DND-41 (cell line): ENCODE measurements at regions not wholly inside any gene's neighbourhood (a gene's known extent, or its start where the extent isn't known, plus 50 kb on each side); places are given as distances from the start of the nearest gene placed in this dataset.

Source experiments
- ATAC-seq: fragments of 200-7000 bp; cut with Tn5 transposase; 3 replicates; pipeline ENCODE4 v1.9.1; 2021; ENCODE audit warnings: low read depth; ENCODE audit not compliant: insufficient read depth
- DNase-seq: peaks from one replicate; pipeline ENCODE4 v3.0.0-alpha.2; 2020
- H2AFZ ChIP-seq: 2 replicates; pipeline ENCODE4 v1.6.0; 2012; ENCODE audit warnings: low read depth, low read length
- H3K27ac ChIP-seq: 2 replicates; pipeline ENCODE4 v1.5.1; 2012; ENCODE audit warnings: low read length, inconsistent platforms
- H3K27me3 ChIP-seq: fragments of 200-600 bp; sonication (generic); 2 replicates; pipeline ENCODE4 v1.6.0; 2012; ENCODE audit warnings: low read length, mild to moderate bottlenecking, inconsistent platforms; ENCODE audit not compliant: insufficient read depth, poor library complexity
- H3K36me3 ChIP-seq: 2 replicates; pipeline ENCODE4 v1.5.1; 2012; ENCODE audit warnings: low read length, inconsistent platforms; ENCODE audit not compliant: insufficient read depth
- H3K4me1 ChIP-seq: 2 replicates; pipeline ENCODE4 v1.5.1; 2012; ENCODE audit warnings: mild to moderate bottlenecking, low read length; ENCODE audit not compliant: insufficient read depth
- H3K4me2 ChIP-seq: 2 replicates; pipeline ENCODE4 v1.6.0; 2012; ENCODE audit warnings: mild to moderate bottlenecking, moderate library complexity, low read length, inconsistent platforms; ENCODE audit not compliant: insufficient read depth
- H3K4me3 ChIP-seq, 2 experiments: fragments of 200-600 bp in 1 of 2; shearing (Covaris generic) in 1 of 2; 2 replicates each; pipeline ENCODE4 v1.5.1; 2012 to 2016; ENCODE audit warnings: inconsistent platforms in 2 of 2, low read length in 2 of 2, mild to moderate bottlenecking in 2 of 2, low read depth in 1 of 2, moderate library complexity in 1 of 2
- H3K79me2 ChIP-seq: 2 replicates; pipeline ENCODE4 v1.6.0; 2012; ENCODE audit warnings: low read length, inconsistent platforms; ENCODE audit not compliant: insufficient read depth
- H3K9ac ChIP-seq: 2 replicates; pipeline ENCODE4 v1.6.0; 2012; ENCODE audit warnings: low read depth, mild to moderate bottlenecking, inconsistent platforms, low read length, moderate library complexity
- H3K9me3 ChIP-seq: 2 replicates; pipeline ENCODE4 v1.5.1; 2012; ENCODE audit warnings: low read length, moderate library complexity, mild to moderate bottlenecking, inconsistent platforms; ENCODE audit not compliant: insufficient read depth, severe bottlenecking
- H4K20me1 ChIP-seq: 2 replicates; pipeline ENCODE4 v1.6.0; 2012; ENCODE audit warnings: low read length; ENCODE audit not compliant: insufficient read depth
- EZH2 ChIP-seq: IDR thresholded peaks from 3 replicates; pipeline ENCODE4 v1.6.1; 2012; ENCODE audit warnings: borderline replicate concordance, low read depth, mild to moderate bottlenecking, moderate library complexity, low read length, inconsistent platforms; ENCODE audit not compliant: severe bottlenecking
- TF ChIP-seq, protein P1 (sequence below): IDR thresholded peaks from 2 replicates; pipeline ENCODE4 v1.5.1; 2012; ENCODE audit warnings: borderline replicate concordance, low read length, moderate library complexity, mild to moderate bottlenecking; ENCODE audit not compliant: poor library complexity, severe bottlenecking; ENCODE audit errors: extremely low read depth

DNA sequence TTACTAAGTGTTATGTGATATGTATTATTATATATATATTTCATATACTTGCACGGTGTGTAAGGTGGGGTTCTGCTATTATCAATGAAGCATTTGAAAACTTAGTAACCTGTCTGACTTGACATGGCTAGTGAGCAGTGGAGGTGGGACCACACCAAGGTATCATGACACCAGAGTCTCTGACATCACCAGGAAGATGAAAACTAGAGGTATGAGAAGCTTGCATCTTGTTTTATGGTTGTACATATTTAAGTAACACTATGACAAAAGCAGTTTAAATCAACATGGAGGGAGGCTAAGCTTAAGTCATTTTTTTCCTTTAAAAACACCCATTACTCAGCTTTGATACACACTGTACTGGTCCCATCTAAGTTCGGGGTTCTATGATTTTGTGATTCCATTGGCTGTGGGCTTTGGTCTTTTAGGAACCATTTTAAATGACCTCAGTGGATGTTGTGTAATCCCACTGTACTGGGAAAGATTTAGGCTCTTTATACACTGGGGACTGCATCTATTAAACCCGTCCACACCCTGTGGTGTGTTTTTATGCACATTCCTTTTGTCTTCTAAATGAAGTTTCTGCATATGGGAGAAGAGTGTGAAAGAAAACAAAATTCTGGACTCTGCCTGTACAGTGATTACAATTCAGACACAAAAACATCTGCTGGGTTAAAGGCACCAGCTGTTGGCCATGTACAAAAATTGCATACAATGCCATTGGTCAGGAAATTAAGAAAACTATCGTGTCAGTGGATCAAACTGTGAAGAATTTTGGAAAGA, 570.6 kb downstream of the SPRY1 start:
- Histone ChIP-seq H3K27ac (no peak overlapping the region), H3K36me3 (no peaks in the 10 kb centered on the region), H3K4me3 (no peak overlapping the region), H3K4me2 (no peak overlapping the region), H3K9me3 (no peaks in the 10 kb centered on the region), H3K79me2 (no peaks in the 10 kb centered on the region), H3K9ac (no peak overlapping the region), H2AFZ (no peak overlapping the region), H3K4me1 (no peaks in the 10 kb centered on the region), H3K27me3 (no peaks in the 10 kb centered on the region), H4K20me1 (no peaks in the 10 kb centered on the region)
- DNase-seq = no peak
- no peak for TF ChIP-seq EZH2
- ATAC-seq = no peak

DNA sequence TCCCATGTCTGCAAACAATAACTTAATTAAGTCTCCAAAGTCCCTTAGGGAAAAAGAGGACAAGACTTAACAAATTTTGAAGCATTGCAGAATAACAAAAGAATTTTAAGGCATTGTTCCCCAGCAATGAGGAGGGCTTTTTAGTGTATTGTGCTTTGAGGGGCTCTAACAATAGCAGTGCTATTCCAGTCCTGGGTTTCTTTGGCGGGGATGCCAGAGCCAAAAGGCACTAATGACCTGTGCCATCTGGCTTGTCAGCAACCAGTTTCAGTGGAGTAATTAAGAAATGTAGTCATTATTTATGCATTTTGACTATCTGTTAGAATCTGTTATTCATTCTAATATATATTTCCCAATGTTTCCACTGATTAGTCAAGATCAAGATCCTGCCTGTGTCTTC, 575.4 kb downstream of the SPRY1 start:
- no peaks in the 10 kb centered on the region for H4K20me1 ChIP-seq
- H3K27me3 ChIP-seq = no peaks in the 10 kb centered on the region
- no peaks in the 10 kb centered on the region for H3K9me3 ChIP-seq
- ATAC-seq (no peak), DNase-seq (no peak)
- H2AFZ ChIP-seq = no peak overlapping the region
- no peak overlapping the region for H3K9ac ChIP-seq
- H3K36me3 ChIP-seq = no peaks in the 10 kb centered on the region
- H3K4me1 ChIP-seq = no peaks in the 10 kb centered on the region
- no peaks in the 10 kb centered on the region for H3K79me2 ChIP-seq
- H3K27ac ChIP-seq = no peak overlapping the region
- TF ChIP-seq, protein P1, sequence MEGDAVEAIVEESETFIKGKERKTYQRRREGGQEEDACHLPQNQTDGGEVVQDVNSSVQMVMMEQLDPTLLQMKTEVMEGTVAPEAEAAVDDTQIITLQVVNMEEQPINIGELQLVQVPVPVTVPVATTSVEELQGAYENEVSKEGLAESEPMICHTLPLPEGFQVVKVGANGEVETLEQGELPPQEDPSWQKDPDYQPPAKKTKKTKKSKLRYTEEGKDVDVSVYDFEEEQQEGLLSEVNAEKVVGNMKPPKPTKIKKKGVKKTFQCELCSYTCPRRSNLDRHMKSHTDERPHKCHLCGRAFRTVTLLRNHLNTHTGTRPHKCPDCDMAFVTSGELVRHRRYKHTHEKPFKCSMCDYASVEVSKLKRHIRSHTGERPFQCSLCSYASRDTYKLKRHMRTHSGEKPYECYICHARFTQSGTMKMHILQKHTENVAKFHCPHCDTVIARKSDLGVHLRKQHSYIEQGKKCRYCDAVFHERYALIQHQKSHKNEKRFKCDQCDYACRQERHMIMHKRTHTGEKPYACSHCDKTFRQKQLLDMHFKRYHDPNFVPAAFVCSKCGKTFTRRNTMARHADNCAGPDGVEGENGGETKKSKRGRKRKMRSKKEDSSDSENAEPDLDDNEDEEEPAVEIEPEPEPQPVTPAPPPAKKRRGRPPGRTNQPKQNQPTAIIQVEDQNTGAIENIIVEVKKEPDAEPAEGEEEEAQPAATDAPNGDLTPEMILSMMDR = no peak
- no peak for TF ChIP-seq EZH2
- H3K4me3 ChIP-seq = no peak overlapping the region
- H3K4me2 ChIP-seq = no peak overlapping the region

DNA sequence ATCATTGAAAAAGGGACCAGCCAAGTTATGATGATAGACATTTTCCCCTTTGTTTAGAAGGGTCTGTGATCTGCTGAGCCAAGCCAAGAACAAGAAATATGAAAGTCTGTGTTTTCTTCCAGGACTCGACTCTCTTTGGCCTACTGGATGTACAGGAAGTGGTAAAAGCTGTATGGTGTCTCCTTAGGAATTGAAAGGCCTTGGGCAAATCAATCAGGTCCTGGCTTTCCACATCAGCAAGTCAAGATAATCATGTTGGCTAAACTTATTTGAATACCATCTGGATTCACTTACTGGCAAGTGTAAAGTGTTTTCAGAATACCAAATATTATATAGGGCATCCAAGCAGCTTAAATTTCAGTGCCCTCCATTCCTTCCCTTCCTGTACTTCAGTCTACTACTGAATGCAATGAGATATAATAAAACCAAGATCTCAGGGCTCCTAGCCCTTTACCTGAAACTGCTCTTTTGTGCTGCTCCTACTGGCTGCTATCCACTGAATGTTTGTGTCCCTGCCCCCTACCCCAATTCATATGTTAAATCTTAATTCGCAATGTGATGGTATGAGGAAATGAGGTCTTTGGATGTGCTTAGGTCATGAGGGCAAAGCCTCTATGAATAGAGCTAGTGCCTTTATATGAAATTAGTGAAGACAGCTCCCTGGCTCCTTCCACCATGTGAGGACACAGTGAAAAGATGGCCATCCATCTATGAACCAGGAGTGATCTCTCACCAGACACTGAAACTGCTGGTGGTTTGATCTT, 578.0 kb downstream of the SPRY1 start:
- Histone ChIP-seq H3K9ac (no peak overlapping the region), H3K9me3 (peaks cover 4% of the 10 kb centered on the region), H3K36me3 (no peaks in the 10 kb centered on the region), H3K4me1 (no peaks in the 10 kb centered on the region), H3K4me3 (no peak overlapping the region), H3K27me3 (no peaks in the 10 kb centered on the region), H4K20me1 (no peaks in the 10 kb centered on the region), H3K27ac (no peak overlapping the region), H3K4me2 (no peak overlapping the region), H3K79me2 (no peaks in the 10 kb centered on the region), H2AFZ (no peak overlapping the region)
- ATAC-seq (no peak), DNase-seq (no peak)
- TF ChIP-seq, protein P1 = no peak

DNA sequence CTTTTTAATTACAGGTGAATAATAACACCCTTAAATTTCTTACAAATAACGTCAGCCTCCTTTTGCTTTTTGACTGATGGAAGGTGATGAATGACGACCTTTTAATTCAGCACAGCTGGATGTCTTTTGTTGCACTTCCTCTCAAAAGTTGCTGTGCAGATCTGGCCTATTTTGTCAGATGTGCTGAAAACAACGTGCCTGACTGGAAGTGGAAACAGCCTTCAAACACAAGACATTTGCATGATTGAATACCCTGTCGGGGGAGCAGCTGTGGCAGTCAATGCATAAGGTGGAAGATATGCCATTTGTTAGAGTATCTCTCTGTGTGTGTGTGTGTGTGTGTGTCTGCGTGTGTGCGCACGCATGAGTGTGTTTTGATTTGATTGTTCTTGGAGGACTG, 579.7 kb downstream of the SPRY1 start:
- DNase-seq (no peak), ATAC-seq (no peak)
- no peaks in the 10 kb centered on the region for H3K36me3 ChIP-seq
- no peak overlapping the region for H3K27ac ChIP-seq
- no peaks in the 10 kb centered on the region for H3K79me2 ChIP-seq
- no peak for TF ChIP-seq EZH2
- TF ChIP-seq, protein P1 = no peak
- H3K4me2 ChIP-seq = no peak overlapping the region
- H2AFZ ChIP-seq = no peak overlapping the region
- H3K4me3 ChIP-seq = no peak overlapping the region
- H4K20me1 ChIP-seq = no peaks in the 10 kb centered on the region
- no peaks in the 10 kb centered on the region for H3K27me3 ChIP-seq
- peaks cover 4% of the 10 kb centered on the region for H3K9me3 ChIP-seq
- H3K9ac ChIP-seq = no peak overlapping the region
- H3K4me1 ChIP-seq = no peaks in the 10 kb centered on the region
